HEK293T (cell line): ENCODE measurements at regions not wholly inside any gene's neighbourhood (a gene's known extent, or its start where the extent isn't known, plus 50 kb on each side); places are given as distances from the start of the nearest gene placed in this dataset.

Experiments
- ARNT ChIP-seq: fragments of 450-650 bp; IDR thresholded peaks from 2 replicates; pipeline ENCODE4 v1.6.1; 2017; ENCODE audit warnings: mild to moderate bottlenecking
- FOXA1 ChIP-seq: fragments of 450-650 bp; IDR thresholded peaks from 2 replicates; pipeline ENCODE4 v1.6.1; 2016; ENCODE audit warnings: mild to moderate bottlenecking
- FOXK2 ChIP-seq: fragments of 450-650 bp; IDR thresholded peaks from 2 replicates; pipeline ENCODE4 v1.6.1; 2016; ENCODE audit warnings: mild to moderate bottlenecking
- FOXM1 ChIP-seq: fragments of 450-650 bp; IDR thresholded peaks from 2 replicates; pipeline ENCODE4 v1.6.1; 2017; ENCODE audit warnings: mild to moderate bottlenecking, borderline replicate concordance
- HDGF ChIP-seq: fragments of 450-650 bp; IDR thresholded peaks from 2 replicates; pipeline ENCODE4 v1.6.1; 2017; ENCODE audit warnings: antibody characterized with exemption, borderline replicate concordance
- LEF1 ChIP-seq: fragments of 450-650 bp; IDR thresholded peaks from 2 replicates; pipeline ENCODE4 v1.6.1; 2017; ENCODE audit warnings: mild to moderate bottlenecking, borderline replicate concordance
- SP1 ChIP-seq: fragments of 450-650 bp; IDR thresholded peaks from 2 replicates; pipeline ENCODE4 v1.6.1; 2017
- TF ChIP-seq, protein P1 (sequence below): fragments of 450-650 bp; IDR thresholded peaks from 2 replicates; pipeline ENCODE4 v1.6.1; 2016

- TF ChIP-seq SP1: no peak
- no peak for TF ChIP-seq FOXA1
- no peak for TF ChIP-seq HDGF
- no peak for TF ChIP-seq FOXM1
- no peak for TF ChIP-seq LEF1
- TF ChIP-seq FOXK2: no peak
- TF ChIP-seq, protein P1, sequence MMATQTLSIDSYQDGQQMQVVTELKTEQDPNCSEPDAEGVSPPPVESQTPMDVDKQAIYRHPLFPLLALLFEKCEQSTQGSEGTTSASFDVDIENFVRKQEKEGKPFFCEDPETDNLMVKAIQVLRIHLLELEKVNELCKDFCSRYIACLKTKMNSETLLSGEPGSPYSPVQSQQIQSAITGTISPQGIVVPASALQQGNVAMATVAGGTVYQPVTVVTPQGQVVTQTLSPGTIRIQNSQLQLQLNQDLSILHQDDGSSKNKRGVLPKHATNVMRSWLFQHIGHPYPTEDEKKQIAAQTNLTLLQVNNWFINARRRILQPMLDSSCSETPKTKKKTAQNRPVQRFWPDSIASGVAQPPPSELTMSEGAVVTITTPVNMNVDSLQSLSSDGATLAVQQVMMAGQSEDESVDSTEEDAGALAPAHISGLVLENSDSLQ: no peak
- no peak for TF ChIP-seq ARNT
Observed at GRCh38 chr3:34068505-34068904, 270.1 kb downstream of the PDCD6IP start.
